Spleen (tissue), 7 donors: ENCODE measurements at regions not wholly inside any gene's neighbourhood (a gene's known extent, or its start where the extent isn't known, plus 50 kb on each side); places are given as distances from the start of the nearest gene placed in this dataset.

Source experiments
- POLR2A ChIP-seq, 3 donors: fragments of 450-650 bp; IDR thresholded peaks; one replicate each; pipeline ENCODE4 v1.5.1; 2017; ENCODE audit warnings: antibody characterized with exemption in 3 of 3, mild to moderate bottlenecking in 1 of 3
- TF ChIP-seq, protein P1 (sequence below), 11 experiments: fragments of 200-600 bp in 7 of 11; fragments of 450-650 bp in 4 of 11; sonication (generic) in 4 of 11; IDR thresholded peaks in 8 of 11; conservative IDR thresholded peaks in 3 of 11; 1 replicate in 7 of 11; 2 replicates in 4 of 11; pipeline versions ENCODE4 v1.4.0 to v1.8.0; 2016 to 2021; ENCODE audit warnings: antibody characterized with exemption in 11 of 11, inconsistent platforms in 4 of 11, mild to moderate bottlenecking in 1 of 11
- donor health status: DM: no; HTN: no; CAD: no; lungs with moderate emphysema.
- donor health status: DM: no; HTN: no; CAD: no.
- donor health status: DM: no; HTN: no; CAD: no.

DNA sequence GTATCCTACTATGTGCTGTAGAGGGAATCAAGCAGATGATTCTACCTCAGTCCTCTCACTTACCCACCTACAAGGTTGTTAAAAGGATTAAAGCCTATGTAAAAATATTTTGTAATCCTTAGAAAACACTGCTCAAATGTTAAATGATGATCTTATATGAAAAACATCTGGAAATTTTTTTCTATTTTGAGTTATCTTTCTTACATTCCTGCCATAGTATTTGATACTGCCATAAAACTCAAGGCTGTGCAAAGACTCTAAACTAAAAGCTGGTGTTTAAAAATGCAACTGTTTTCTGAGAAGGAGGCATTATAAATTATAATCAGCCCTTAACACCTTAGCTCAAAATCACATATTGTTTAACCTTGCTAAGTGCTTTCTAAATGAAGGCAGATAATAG is 474.2 kb downstream of the PRELID2 start:
- TF ChIP-seq, protein P1, sequence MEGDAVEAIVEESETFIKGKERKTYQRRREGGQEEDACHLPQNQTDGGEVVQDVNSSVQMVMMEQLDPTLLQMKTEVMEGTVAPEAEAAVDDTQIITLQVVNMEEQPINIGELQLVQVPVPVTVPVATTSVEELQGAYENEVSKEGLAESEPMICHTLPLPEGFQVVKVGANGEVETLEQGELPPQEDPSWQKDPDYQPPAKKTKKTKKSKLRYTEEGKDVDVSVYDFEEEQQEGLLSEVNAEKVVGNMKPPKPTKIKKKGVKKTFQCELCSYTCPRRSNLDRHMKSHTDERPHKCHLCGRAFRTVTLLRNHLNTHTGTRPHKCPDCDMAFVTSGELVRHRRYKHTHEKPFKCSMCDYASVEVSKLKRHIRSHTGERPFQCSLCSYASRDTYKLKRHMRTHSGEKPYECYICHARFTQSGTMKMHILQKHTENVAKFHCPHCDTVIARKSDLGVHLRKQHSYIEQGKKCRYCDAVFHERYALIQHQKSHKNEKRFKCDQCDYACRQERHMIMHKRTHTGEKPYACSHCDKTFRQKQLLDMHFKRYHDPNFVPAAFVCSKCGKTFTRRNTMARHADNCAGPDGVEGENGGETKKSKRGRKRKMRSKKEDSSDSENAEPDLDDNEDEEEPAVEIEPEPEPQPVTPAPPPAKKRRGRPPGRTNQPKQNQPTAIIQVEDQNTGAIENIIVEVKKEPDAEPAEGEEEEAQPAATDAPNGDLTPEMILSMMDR (IDR thresholded peaks at IDR 0.05 in 8 of 11, conservative IDR thresholded peaks at IDR 0.05 in 3 of 11), result no peak
- TF ChIP-seq POLR2A (IDR thresholded peaks at IDR 0.05), result no peak
